GM23338 (cell line): ENCODE measurements at regions not wholly inside any gene's neighbourhood (a gene's known extent, or its start where the extent isn't known, plus 50 kb on each side); places are given as distances from the start of the nearest gene placed in this dataset.

Experiments
- ATAC-seq: fragments of 200-7000 bp; cut with Tn5 transposase; 3 replicates; pipeline ENCODE4 v1.9.1; 2020
- DNase-seq: peaks from one replicate; pipeline ENCODE4 v3.0.0-alpha.2; 2015; ENCODE audit warnings: low spot score
- H2AFZ ChIP-seq: fragments of 200-600 bp; sonication (generic); 2 replicates; pipeline ENCODE4 v1.8.0; 2016; ENCODE audit warnings: antibody characterized with exemption, mild to moderate bottlenecking, moderate library complexity
- H3F3A ChIP-seq: fragments of 200-600 bp; sonication (generic); replicated peaks from 2 replicates; pipeline ENCODE4 v1.8.0; 2017; ENCODE audit warnings: antibody characterized with exemption, mixed run types, low read depth
- H3K27ac ChIP-seq: fragments of 200-600 bp; sonication (generic); 2 replicates; pipeline ENCODE4 v1.6.1; 2016; ENCODE audit warnings: low read depth
- H3K27me3 ChIP-seq: fragments of 200-600 bp; sonication (generic); 2 replicates; pipeline ENCODE4 v1.8.0; 2016; ENCODE audit warnings: mild to moderate bottlenecking, mixed run types, moderate library complexity; ENCODE audit not compliant: insufficient read depth
- H3K36me3 ChIP-seq: fragments of 200-600 bp; sonication (generic); 2 replicates; pipeline ENCODE4 v1.8.0; 2016; ENCODE audit warnings: mild to moderate bottlenecking; ENCODE audit not compliant: insufficient read depth
- H3K4me1 ChIP-seq: fragments of 200-600 bp; sonication (generic); 2 replicates; pipeline ENCODE4 v1.8.0; 2016; ENCODE audit warnings: mild to moderate bottlenecking, moderate library complexity; ENCODE audit not compliant: insufficient read depth
- H3K4me2 ChIP-seq: fragments of 200-600 bp; sonication (generic); 2 replicates; pipeline ENCODE4 v1.7.1; 2017; ENCODE audit warnings: mixed run types
- H3K4me3 ChIP-seq: fragments of 200-600 bp; sonication (generic); 2 replicates; pipeline ENCODE4 v1.6.1; 2016; ENCODE audit warnings: mixed run types
- H3K79me2 ChIP-seq: fragments of 200-600 bp; sonication (generic); replicated peaks from 2 replicates; pipeline ENCODE4 v1.8.0; 2017; ENCODE audit warnings: mild to moderate bottlenecking; ENCODE audit not compliant: insufficient read depth
- H3K9me2 ChIP-seq: fragments of 200-600 bp; sonication (generic); 2 replicates; pipeline ENCODE4 v1.8.0; 2017; ENCODE audit not compliant: insufficient read depth
- H4K20me1 ChIP-seq: fragments of 200-600 bp; sonication (generic); replicated peaks from 2 replicates; pipeline ENCODE4 v1.8.0; 2017; ENCODE audit warnings: mild to moderate bottlenecking; ENCODE audit not compliant: insufficient read depth
- H3K27ac Mint-ChIP-seq: 2 replicates; pipeline ENCODE4 v1.8.0; 2020; ENCODE audit warnings: inconsistent platforms, mild to moderate bottlenecking, moderate library complexity, mixed read lengths
- H3K27me3 Mint-ChIP-seq: 3 replicates; pipeline ENCODE4 v1.8.0; 2022; ENCODE audit warnings: low read depth, mild to moderate bottlenecking, moderate library complexity, mixed read lengths, inconsistent platforms; ENCODE audit not compliant: insufficient read depth, poor library complexity
- H3K36me3 Mint-ChIP-seq: 3 replicates; pipeline ENCODE4 v1.8.0; 2021; ENCODE audit warnings: low read depth, mild to moderate bottlenecking, inconsistent platforms, moderate library complexity, mixed read lengths
- H3K4me1 Mint-ChIP-seq: 3 replicates; pipeline ENCODE4 v1.8.0; 2020; ENCODE audit warnings: mild to moderate bottlenecking, inconsistent platforms, mixed read lengths
- H3K4me3 Mint-ChIP-seq: 3 replicates; pipeline ENCODE4 v1.8.0; 2021; ENCODE audit warnings: moderate library complexity, mild to moderate bottlenecking, inconsistent platforms, mixed read lengths
- H3K9me3 Mint-ChIP-seq: 3 replicates; pipeline ENCODE4 v1.8.0; 2020; ENCODE audit warnings: moderate library complexity, mild to moderate bottlenecking, inconsistent platforms, mixed read lengths
- CREB1 ChIP-seq: fragments of 250-450 bp; sonication (Bioruptor Pico); IDR thresholded peaks from 2 replicates; pipeline ENCODE4 v1.5.0; 2020; ENCODE audit warnings: low read depth, mild to moderate bottlenecking, moderate library complexity
- EZH2 ChIP-seq: fragments of 200-600 bp; sonication (generic); IDR thresholded peaks from one replicate; pipeline ENCODE4 v1.8.0; 2017; ENCODE audit warnings: antibody characterized with exemption, mild to moderate bottlenecking, low read depth; ENCODE audit not compliant: unreplicated experiment
- EZH2phosphoT487 ChIP-seq: fragments of 200-600 bp; sonication (generic); IDR thresholded peaks from one replicate; pipeline ENCODE4 v1.8.1; 2018; ENCODE audit warnings: antibody characterized with exemption; ENCODE audit not compliant: unreplicated experiment
- JUNB ChIP-seq: IDR thresholded peaks from one replicate; pipeline ENCODE4 v1.6.1; 2016; ENCODE audit warnings: antibody characterized with exemption; ENCODE audit not compliant: unreplicated experiment
- NANOG ChIP-seq: IDR thresholded peaks from 2 replicates; pipeline ENCODE4 v1.6.1; 2016; ENCODE audit warnings: antibody characterized with exemption, borderline replicate concordance
- POLR2AphosphoS5 ChIP-seq: IDR thresholded peaks from 2 replicates; pipeline ENCODE4 v1.6.1; 2016; ENCODE audit warnings: antibody characterized with exemption, low read depth
- REST ChIP-seq: IDR thresholded peaks from one replicate; pipeline ENCODE4 v1.6.1; 2018; ENCODE audit warnings: antibody characterized with exemption; ENCODE audit not compliant: unreplicated experiment
- STAT1 ChIP-seq: IDR thresholded peaks from one replicate; pipeline ENCODE4 v1.6.1; 2016; ENCODE audit warnings: antibody characterized with exemption; ENCODE audit not compliant: unreplicated experiment
- ZNF114 ChIP-seq: fragments of 250-450 bp; sonication (Bioruptor Pico); IDR thresholded peaks from 2 replicates; pipeline ENCODE4 v1.5.0; 2020; ENCODE audit warnings: mild to moderate bottlenecking, moderate library complexity
- ZNF331 ChIP-seq: fragments of 250-450 bp; sonication (Bioruptor Pico); IDR thresholded peaks from 2 replicates; pipeline ENCODE4 v1.5.0; 2020; ENCODE audit warnings: low read depth, mild to moderate bottlenecking, moderate library complexity
- ZNF462 ChIP-seq: fragments of 250-450 bp; sonication (Bioruptor Pico); IDR thresholded peaks from 2 replicates; pipeline ENCODE4 v1.5.0; 2020; ENCODE audit warnings: mild to moderate bottlenecking, moderate library complexity
- TF ChIP-seq, protein P1 (sequence below), 2 experiments: fragments of 200-600 bp in 1 of 2; sonication (generic) in 1 of 2; conservative IDR thresholded peaks; 2 replicates each; pipeline versions ENCODE4 v1.5.1 to v1.6.1; 2016 to 2017; ENCODE audit warnings: antibody characterized with exemption in 2 of 2, low read depth in 2 of 2, mild to moderate bottlenecking in 2 of 2, moderate library complexity in 1 of 2
- TF ChIP-seq, protein P2 (sequence below): IDR thresholded peaks from 2 replicates; pipeline ENCODE4 v1.6.1; 2016; ENCODE audit warnings: antibody characterized with exemption

- H3F3A ChIP-seq: no peaks in the 10 kb centered on the region
- Mint-ChIP-seq H3K4me3 (no peak overlapping the region), H3K27ac (no peak overlapping the region), H3K27me3 (no peaks in the 10 kb centered on the region), H3K4me1 (no peaks in the 10 kb centered on the region), H3K36me3 (peaks cover 20% of the 10 kb centered on the region), H3K9me3 (peaks cover 28% of the 10 kb centered on the region)
- no peaks in the 10 kb centered on the region for H3K36me3 ChIP-seq
- H3K4me1 ChIP-seq: no peaks in the 10 kb centered on the region
- TF ChIP-seq ZNF331 (CRISPR knock-in tag): no peak
- TF ChIP-seq ZNF114: no peak
- no peak for TF ChIP-seq EZH2
- TF ChIP-seq NANOG: no peak
- TF ChIP-seq REST: no peak
- TF ChIP-seq STAT1: no peak
- TF ChIP-seq ZNF462 (CRISPR knock-in tag): no peak
- no peak for TF ChIP-seq JUNB
- no peak for TF ChIP-seq POLR2AphosphoS5
- TF ChIP-seq CREB1 (CRISPR knock-in tag): no peak
- TF ChIP-seq, protein P1, sequence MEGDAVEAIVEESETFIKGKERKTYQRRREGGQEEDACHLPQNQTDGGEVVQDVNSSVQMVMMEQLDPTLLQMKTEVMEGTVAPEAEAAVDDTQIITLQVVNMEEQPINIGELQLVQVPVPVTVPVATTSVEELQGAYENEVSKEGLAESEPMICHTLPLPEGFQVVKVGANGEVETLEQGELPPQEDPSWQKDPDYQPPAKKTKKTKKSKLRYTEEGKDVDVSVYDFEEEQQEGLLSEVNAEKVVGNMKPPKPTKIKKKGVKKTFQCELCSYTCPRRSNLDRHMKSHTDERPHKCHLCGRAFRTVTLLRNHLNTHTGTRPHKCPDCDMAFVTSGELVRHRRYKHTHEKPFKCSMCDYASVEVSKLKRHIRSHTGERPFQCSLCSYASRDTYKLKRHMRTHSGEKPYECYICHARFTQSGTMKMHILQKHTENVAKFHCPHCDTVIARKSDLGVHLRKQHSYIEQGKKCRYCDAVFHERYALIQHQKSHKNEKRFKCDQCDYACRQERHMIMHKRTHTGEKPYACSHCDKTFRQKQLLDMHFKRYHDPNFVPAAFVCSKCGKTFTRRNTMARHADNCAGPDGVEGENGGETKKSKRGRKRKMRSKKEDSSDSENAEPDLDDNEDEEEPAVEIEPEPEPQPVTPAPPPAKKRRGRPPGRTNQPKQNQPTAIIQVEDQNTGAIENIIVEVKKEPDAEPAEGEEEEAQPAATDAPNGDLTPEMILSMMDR (conservative IDR thresholded peaks at IDR 0.05; ENCODE audit: low read depth in 2 of 2): no peak
- TF ChIP-seq, protein P2, sequence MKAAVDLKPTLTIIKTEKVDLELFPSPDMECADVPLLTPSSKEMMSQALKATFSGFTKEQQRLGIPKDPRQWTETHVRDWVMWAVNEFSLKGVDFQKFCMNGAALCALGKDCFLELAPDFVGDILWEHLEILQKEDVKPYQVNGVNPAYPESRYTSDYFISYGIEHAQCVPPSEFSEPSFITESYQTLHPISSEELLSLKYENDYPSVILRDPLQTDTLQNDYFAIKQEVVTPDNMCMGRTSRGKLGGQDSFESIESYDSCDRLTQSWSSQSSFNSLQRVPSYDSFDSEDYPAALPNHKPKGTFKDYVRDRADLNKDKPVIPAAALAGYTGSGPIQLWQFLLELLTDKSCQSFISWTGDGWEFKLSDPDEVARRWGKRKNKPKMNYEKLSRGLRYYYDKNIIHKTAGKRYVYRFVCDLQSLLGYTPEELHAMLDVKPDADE: no peak
- TF ChIP-seq EZH2phosphoT487: no peak
- no peak for ATAC-seq
- DNase-seq: no peak
- H3K4me2 ChIP-seq: no peak overlapping the region
- H4K20me1 ChIP-seq: no peaks in the 10 kb centered on the region
- H3K27ac ChIP-seq: no peak overlapping the region
- H3K4me3 ChIP-seq: no peak overlapping the region
- H3K79me2 ChIP-seq: no peaks in the 10 kb centered on the region
- H2AFZ ChIP-seq: no peak overlapping the region
- no peaks in the 10 kb centered on the region for H3K27me3 ChIP-seq
- H3K9me2 ChIP-seq: peaks cover 2% of the 10 kb centered on the region
Observed at GRCh38 chr3:86867982-86868381, 123.0 kb downstream of the VGLL3 start.
